NCI-H748 treated with DMSO at 0.1 percent for 48 hours (cell line): ENCODE measurements at regions not wholly inside any gene's neighbourhood (a gene's known extent, or its start where the extent isn't known, plus 50 kb on each side); places are given as distances from the start of the nearest gene placed in this dataset.
"Not testable (repeated sequence)": the region's sequence is repeated elsewhere in the genome, so short reads cannot be mapped to it uniquely, and the experiment has no call there.

Experiments
- DNase-seq: peaks from one replicate; lab custom pipeline; 2025; lab: John Stamatoyannopoulos, UW

- no peak for DNase-seq
Observed at GRCh38 chrX:85808217-85808616, 239.1 kb downstream of the CHM start.

- DNase-seq, result not testable (repeated sequence)
Observed at GRCh38 chrX:85772391-85772790, 275.0 kb downstream of the CHM start.

- DNase-seq, result no peak
Observed at GRCh38 chrX:85765651-85766050, 281.7 kb downstream of the CHM start.

- DNase-seq, result not testable (repeated sequence)
Observed at GRCh38 chrX:85723025-85723424, 324.3 kb downstream of the CHM start.

GRCh38 chrX:85703233-85703632, 323.8 kb upstream of the POF1B start:
- not testable (repeated sequence) for DNase-seq

GRCh38 chrX:85698921-85699320, 319.5 kb upstream of the POF1B start:
- no peak for DNase-seq

GRCh38 chrX:85685843-85686242, 306.4 kb upstream of the POF1B start:
- DNase-seq, result no peak

- DNase-seq, result no peak
Observed at GRCh38 chrX:85666471-85666870, 287.0 kb upstream of the POF1B start.

GRCh38 chrX:85663970-85664369, 284.5 kb upstream of the POF1B start:
- not testable (repeated sequence) for DNase-seq

- no peak for DNase-seq
Observed at GRCh38 chrX:85630901-85631300, 251.4 kb upstream of the POF1B start.

- no peak for DNase-seq
Observed at GRCh38 chrX:85627363-85627762, 247.9 kb upstream of the POF1B start.

- DNase-seq, result no peak
Observed at GRCh38 chrX:85622635-85623034, 243.2 kb upstream of the POF1B start.

- DNase-seq, result no peak
Observed at GRCh38 chrX:85620466-85620865, 241.0 kb upstream of the POF1B start.

GRCh38 chrX:85619962-85620361, 240.5 kb upstream of the POF1B start:
- DNase-seq, result no peak

- DNase-seq, result peak; percentile 19
Observed at GRCh38 chrX:85611926-85612325, 232.5 kb upstream of the POF1B start.

GRCh38 chrX:85592980-85593379, 213.5 kb upstream of the POF1B start:
- no peak for DNase-seq

- DNase-seq, result no peak
Observed at GRCh38 chrX:85591536-85591935, 212.1 kb upstream of the POF1B start.

GRCh38 chrX:85590638-85591037, 211.2 kb upstream of the POF1B start:
- DNase-seq, result no peak

- no peak for DNase-seq
Observed at GRCh38 chrX:85573801-85574200, 194.3 kb upstream of the POF1B start.

GRCh38 chrX:85570496-85570895, 191.0 kb upstream of the POF1B start:
- DNase-seq, result no peak

GRCh38 chrX:85569686-85570085, 190.2 kb upstream of the POF1B start:
- DNase-seq, result peak; percentile 51

- no peak for DNase-seq
Observed at GRCh38 chrX:85569096-85569495, 189.6 kb upstream of the POF1B start.

GRCh38 chrX:85561231-85561630, 181.8 kb upstream of the POF1B start:
- no peak for DNase-seq

GRCh38 chrX:85544609-85545008, 165.1 kb upstream of the POF1B start:
- no peak for DNase-seq

- no peak for DNase-seq
Observed at GRCh38 chrX:85543866-85544265, 164.4 kb upstream of the POF1B start.
